Neutrophil (primary cell): ENCODE measurements at regions not wholly inside any gene's neighbourhood (a gene's known extent, or its start where the extent isn't known, plus 50 kb on each side); places are given as distances from the start of the nearest gene placed in this dataset.

Source experiments
- H3K27ac ChIP-seq: fragments of 200-600 bp; sonication (generic); 2 replicates; pipeline ENCODE4 v1.5.1; 2016; ENCODE audit warnings: mild to moderate bottlenecking, moderate library complexity
- H3K27me3 ChIP-seq: fragments of 200-600 bp; sonication (generic); 2 replicates; pipeline ENCODE4 v1.6.0; 2016; ENCODE audit warnings: mild to moderate bottlenecking
- H3K36me3 ChIP-seq: fragments of 200-600 bp; sonication (generic); 2 replicates; pipeline ENCODE4 v1.5.1; 2017
- H3K4me1 ChIP-seq, 2 experiments: fragments of 200-600 bp in 1 of 2; sonication (generic) in 1 of 2; 1 replicate in 1 of 2; 2 replicates in 1 of 2; pipeline versions ENCODE4 v1.5.1 to v1.6.1; 2013 to 2016; ENCODE audit warnings: low read depth in 1 of 2, low read length in 1 of 2, mild to moderate bottlenecking in 1 of 2, moderate library complexity in 1 of 2; ENCODE audit not compliant: control insufficient read depth in 1 of 2, insufficient read depth in 1 of 2
- H3K4me3 ChIP-seq, 2 experiments: fragments of 200-600 bp in 1 of 2; sonication (generic) in 1 of 2; 1 replicate in 1 of 2; 2 replicates in 1 of 2; pipeline ENCODE4 v1.5.1; 2013 to 2016; ENCODE audit warnings: low read depth in 1 of 2, low read length in 1 of 2, mild to moderate bottlenecking in 1 of 2, moderate library complexity in 1 of 2
- H3K9me3 ChIP-seq: fragments of 200-600 bp; sonication (generic); 2 replicates; pipeline ENCODE4 v1.5.1; 2016
- CTCF ChIP-seq: fragments of 200-600 bp; sonication (generic); IDR thresholded peaks from 2 replicates; pipeline ENCODE4 v1.5.1; 2016; ENCODE audit warnings: antibody characterized with exemption

GRCh38 chr3:73874606-73875369 is 250.0 kb upstream of the PDZRN3 start:
- H3K9me3 ChIP-seq = no peaks in the 10 kb centered on the region
- H3K27ac ChIP-seq = no peak overlapping the region
- H3K27me3 ChIP-seq = no peaks in the 10 kb centered on the region
- no peaks in the 10 kb centered on the region for H3K4me1 ChIP-seq
- H3K36me3 ChIP-seq = no peaks in the 10 kb centered on the region
- no peak for TF ChIP-seq CTCF
- no peak overlapping the region for H3K4me3 ChIP-seq

GRCh38 chr3:73874161-73874560 is 249.4 kb upstream of the PDZRN3 start:
- no peak for TF ChIP-seq CTCF
- no peaks in the 10 kb centered on the region for H3K36me3 ChIP-seq

DNA sequence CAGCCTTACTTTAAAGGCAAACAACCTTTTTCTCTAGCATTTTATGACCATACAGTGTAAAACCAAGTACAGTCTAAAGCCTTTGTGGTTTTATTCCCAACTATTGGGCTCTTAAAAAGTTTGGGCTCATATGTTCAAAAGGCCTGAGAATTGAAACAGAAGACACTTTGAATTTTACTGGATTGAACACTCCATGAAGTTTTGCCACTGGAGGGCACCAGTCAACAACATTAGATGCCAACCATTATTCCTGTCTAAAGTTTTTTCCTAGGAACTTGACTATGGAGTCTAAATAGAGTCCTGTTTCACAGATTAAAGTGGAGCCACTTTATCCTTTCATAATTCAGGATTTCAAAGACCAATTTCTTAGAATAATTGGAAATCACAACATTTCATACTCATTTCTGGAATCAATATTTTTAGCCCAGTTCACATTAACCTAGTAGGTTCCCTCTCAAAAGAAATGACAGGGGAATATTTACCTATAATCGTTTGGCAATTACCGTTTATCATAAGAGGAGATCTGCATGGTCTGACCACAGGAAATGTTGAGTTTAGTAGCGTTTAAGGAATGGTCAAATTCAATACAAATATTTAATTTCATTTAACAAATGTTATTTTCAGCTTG is 244.1 kb upstream of the PDZRN3 start:
- Histone ChIP-seq H3K4me3 (no peak overlapping the region), H3K4me1 (no peaks in the 10 kb centered on the region), H3K36me3 (no peaks in the 10 kb centered on the region), H3K27me3 (no peaks in the 10 kb centered on the region), H3K9me3 (no peaks in the 10 kb centered on the region), H3K27ac (no peak overlapping the region)
- TF ChIP-seq CTCF = no peak

More at GRCh38 chr3:73874161-73874560, 249.4 kb upstream of the PDZRN3 start:
- H3K27me3 ChIP-seq = no peaks in the 10 kb centered on the region
- H3K9me3 ChIP-seq = no peaks in the 10 kb centered on the region
- H3K4me3 ChIP-seq = no peak overlapping the region
- H3K4me1 ChIP-seq = no peaks in the 10 kb centered on the region
- H3K27ac ChIP-seq = no peak overlapping the region

DNA sequence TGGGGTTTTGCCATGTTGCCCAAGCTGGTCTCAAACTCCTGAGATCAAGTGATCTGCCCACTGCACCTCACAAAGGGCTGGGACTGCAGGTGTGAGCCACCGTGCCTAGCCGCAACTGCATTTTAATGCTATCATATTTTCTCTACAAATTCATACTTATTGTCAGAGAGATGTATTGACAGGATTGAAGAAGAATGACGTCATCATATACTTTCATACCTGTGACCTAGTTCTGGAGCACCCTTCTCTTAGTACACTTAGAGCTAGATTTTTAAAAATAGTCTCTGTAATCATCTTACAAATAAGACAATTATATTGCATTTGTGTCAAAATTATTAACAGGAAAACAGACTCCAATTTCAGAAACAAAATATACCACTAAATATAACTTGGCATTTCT is 242.8 kb upstream of the PDZRN3 start:
- H3K27ac ChIP-seq = no peak overlapping the region
- H3K27me3 ChIP-seq = no peaks in the 10 kb centered on the region
- H3K4me3 ChIP-seq = no peak overlapping the region
- no peaks in the 10 kb centered on the region for H3K9me3 ChIP-seq
- no peaks in the 10 kb centered on the region for H3K4me1 ChIP-seq
- no peak for TF ChIP-seq CTCF
- H3K36me3 ChIP-seq = no peaks in the 10 kb centered on the region

DNA sequence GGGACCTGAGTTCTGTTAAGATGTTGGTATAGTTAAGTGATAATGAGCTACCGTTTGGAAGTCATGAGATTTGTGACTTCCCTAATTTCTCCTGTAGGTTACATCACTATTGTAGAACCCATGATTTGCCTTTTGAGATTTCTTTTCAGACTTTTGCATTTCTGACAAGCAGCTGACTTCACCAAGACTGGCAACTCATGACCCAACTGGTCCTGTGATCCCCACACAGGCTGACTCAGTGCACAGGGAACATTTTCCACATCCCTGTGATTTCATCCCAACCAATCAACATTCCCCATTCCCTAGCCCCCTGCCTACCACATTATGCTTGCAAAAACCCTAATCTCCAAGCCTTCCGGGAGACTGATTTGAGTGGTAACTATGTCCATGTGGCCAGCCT is 242.1 kb upstream of the PDZRN3 start:
- no peak for TF ChIP-seq CTCF
- Histone ChIP-seq H3K36me3 (no peaks in the 10 kb centered on the region), H3K4me1 (no peaks in the 10 kb centered on the region), H3K9me3 (no peaks in the 10 kb centered on the region), H3K4me3 (no peak overlapping the region), H3K27me3 (no peaks in the 10 kb centered on the region), H3K27ac (no peak overlapping the region)
